HepG2 (cell line): ENCODE measurements at regions not wholly inside any gene's neighbourhood (a gene's known extent, or its start where the extent isn't known, plus 50 kb on each side); places are given as distances from the start of the nearest gene placed in this dataset.

Experiments used
- ATAC-seq: fragments of 200-7000 bp; cut with Tn5 transposase; 3 replicates; pipeline ENCODE4 v1.9.1; 2020; ENCODE audit warnings: mild to moderate bottlenecking, moderate library complexity
- BruUV-seq: library from RNA; stranded (reverse); fragments of 400-500 nt; replicated peaks from 2 replicates; lab custom pipeline; 2021; lab: Mats Ljungman, UMichigan
- CTCF ChIA-PET: fragments of 300-600 bp; formaldehyde crosslinking; extraction: SDS; loops from one replicate; lab custom pipeline; 2021; ENCODE audit warnings: low total read pairs, inconsistent platforms, low intra/inter-chr PET ratio; lab: Yijun Ruan, JAX
- POLR2A ChIA-PET: fragments of 350-600 bp; sonication (Branson Sonifier 250); formaldehyde crosslinking; loops from one replicate; lab custom pipeline; 2020; ENCODE audit warnings: antibody characterized with exemption, inconsistent platforms; lab: Yijun Ruan, JAX
- DNase-seq: peaks from one replicate; pipeline ENCODE4 v3.0.0-alpha.2; 2015; ENCODE audit warnings: low spot score
- FAIRE-seq: peaks from 3 replicates; lab custom pipeline; 2011; peaks lifted over from hg19 to GRCh38; lab: Jason Lieb, UNC
- H2AFZ ChIP-seq: one replicate; pipeline ENCODE4 v1.6.1; 2011; ENCODE audit warnings: low read length, inconsistent platforms
- H3K27ac ChIP-seq: fragments of 300-600 bp; 3 replicates; pipeline ENCODE4 v1.8.0; 2011; ENCODE audit warnings: mixed run types, mild to moderate bottlenecking, mixed read lengths, low read length, inconsistent platforms; ENCODE audit not compliant: insufficient read depth; ENCODE audit errors: extremely low read length
- H3K27me3 ChIP-seq, 2 experiments: fragments of 200-600 bp in 1 of 2; 2 replicates in 1 of 2; 3 replicates in 1 of 2; pipeline versions ENCODE4 v1.6.0 to v1.8.0; 2011; ENCODE audit warnings: low read length in 2 of 2, mild to moderate bottlenecking in 2 of 2, moderate library complexity in 2 of 2, inconsistent platforms in 1 of 2; ENCODE audit not compliant: insufficient read depth in 2 of 2, control insufficient read depth in 1 of 2
- H3K36me3 ChIP-seq, 2 experiments: fragments of 200-600 bp in 1 of 2; replicated peaks in 1 of 2; 2 replicates in 1 of 2; 3 replicates in 1 of 2; pipeline versions ENCODE4 v1.5.1 to v1.8.0; 2011; ENCODE audit warnings: low read length in 2 of 2, inconsistent platforms in 1 of 2; ENCODE audit not compliant: insufficient read depth in 2 of 2, control insufficient read depth in 1 of 2
- H3K4me1 ChIP-seq: 2 replicates; pipeline ENCODE4 v1.5.1; 2012; ENCODE audit warnings: low read length, inconsistent platforms; ENCODE audit not compliant: insufficient read depth
- H3K4me2 ChIP-seq: 2 replicates; pipeline ENCODE4 v1.6.0; 2011; ENCODE audit warnings: low read depth, low read length, inconsistent platforms
- H3K4me3 ChIP-seq, 3 experiments: fragments of 200-600 bp in 1 of 3; sonication (generic), shearing (Covaris generic) in 1 of 3; replicated peaks in 1 of 3; 2 replicates each; pipeline ENCODE4 v1.5.1; 2011 to 2016; ENCODE audit warnings: low read length in 3 of 3, inconsistent platforms in 2 of 3, low read depth in 2 of 3, mild to moderate bottlenecking in 2 of 3, control low read depth in 1 of 3, mixed read lengths in 1 of 3; ENCODE audit not compliant: insufficient read depth in 1 of 3
- H3K79me2 ChIP-seq: one replicate; pipeline ENCODE4 v1.6.1; 2011; ENCODE audit warnings: low read length, inconsistent platforms; ENCODE audit not compliant: insufficient read depth
- H3K9ac ChIP-seq: 2 replicates; pipeline ENCODE4 v1.6.0; 2011; ENCODE audit warnings: mild to moderate bottlenecking, low read depth, low read length, inconsistent platforms; ENCODE audit not compliant: insufficient read depth
- H3K9me3 ChIP-seq: 2 replicates; pipeline ENCODE4 v1.5.1; 2012; ENCODE audit warnings: mild to moderate bottlenecking, low read length
- H4K20me1 ChIP-seq: 2 replicates; pipeline ENCODE4 v1.6.0; 2011; ENCODE audit warnings: inconsistent platforms, mild to moderate bottlenecking, low read length, moderate library complexity; ENCODE audit not compliant: insufficient read depth
- GMEB2 ChIP-seq: IDR thresholded peaks from 2 replicates; pipeline ENCODE4 v1.6.1; 2016; ENCODE audit warnings: missing biosample characterization, missing genetic modification reagents, low read depth
- JARID2 ChIP-seq: sonication (generic); formaldehyde crosslinking; IDR thresholded peaks from 2 replicates; pipeline ENCODE4 v1.8.1; 2023; ENCODE audit warnings: missing genetic modification reagents, inconsistent platforms; ENCODE audit not compliant: insufficient replicate concordance
- PCBP2 ChIP-seq: fragments of 200-400 bp; formaldehyde crosslinking; optimal IDR thresholded peaks from 2 replicates; pipeline ENCODE3; 2018; ENCODE audit warnings: low read length, low read depth; ENCODE audit not compliant: poor library complexity, severe bottlenecking
- PRDM4 ChIP-seq: sonication (generic); formaldehyde crosslinking; IDR thresholded peaks from 2 replicates; pipeline ENCODE4 v1.9.0; 2021; ENCODE audit warnings: missing genetic modification reagents, borderline replicate concordance
- ZNF282 ChIP-seq: fragments of 450-650 bp; IDR thresholded peaks from 2 replicates; pipeline ENCODE4 v1.6.1; 2018; ENCODE audit not compliant: partially characterized antibody
- ZSCAN20 ChIP-seq: sonication (generic); formaldehyde crosslinking; IDR thresholded peaks from 2 replicates; pipeline ENCODE4 v1.4.0; 2020; ENCODE audit warnings: missing genetic modification reagents, mild to moderate bottlenecking, borderline replicate concordance
- WGBS: methylation state at CpG from one replicate; pipeline ENCODE4 v1.1.6; 2017; ENCODE audit warnings: low lambda C conversion rate; 5-methylcytosine and 5-hydroxymethylcytosine counted together
- in situ Hi-C: cut with HindIII; loops from 2 replicates; pipeline ENCODE4 v1.10.0; 2017; ENCODE audit warnings: low pct_unique_long_range_greater_than_20kb; ENCODE audit not compliant: extremely low pct_ligation_motif_present
- intact Hi-C: fragments of 100-400 bp; cut with micrococcal nuclease; formaldehyde crosslinking; loops from one replicate; pipeline ENCODE4 v1.10.0; 2022; ENCODE audit not compliant: unreplicated experiment

GRCh38 chr11:19419021-19419750, 178.4 kb upstream of the E2F8 start:
- 1% methylated on average over 8 of the region's 8 CpGs for WGBS
- TF ChIP-seq ZNF282 = no peak
- TF ChIP-seq ZSCAN20 (CRISPR knock-in tag) = no peak
- no peak for TF ChIP-seq JARID2
- no peak for TF ChIP-seq GMEB2 (CRISPR knock-in tag)
- TF ChIP-seq PCBP2 = no peak
- TF ChIP-seq PRDM4 (CRISPR knock-in tag) = no peak
- Histone ChIP-seq H3K4me2 (no peak overlapping the region), H3K27ac (no peak overlapping the region), H3K36me3 (no peaks in the 10 kb centered on the region), H3K4me3 (no peak overlapping the region), H2AFZ (no peak overlapping the region), H3K9ac (no peak overlapping the region), H3K9me3 (no peaks in the 10 kb centered on the region), H3K79me2 (no peaks in the 10 kb centered on the region), H3K27me3 (no peaks in the 10 kb centered on the region; a peak in 1 of 5 replicates), H3K4me1 (no peaks in the 10 kb centered on the region), H4K20me1 (no peaks in the 10 kb centered on the region)
- no peak for ATAC-seq
- ChIA-PET CTCF (no interaction called here), POLR2A (no interaction called here)
- FAIRE-seq = no peak
- no TSS peak for BruUV-seq
- intact Hi-C loops = no loop called here
- no peak for DNase-seq
- in situ Hi-C loops = no loop called here
